Loucy (cell line): ENCODE measurements at regions not wholly inside any gene's neighbourhood (a gene's known extent, or its start where the extent isn't known, plus 50 kb on each side); places are given as distances from the start of the nearest gene placed in this dataset.

Experiments
- CTCF ChIP-seq: fragments of 200-600 bp; sonication (generic); conservative IDR thresholded peaks from 2 replicates; pipeline ENCODE4 v1.5.1; 2014; ENCODE audit warnings: mild to moderate bottlenecking, antibody characterized with exemption, low read length
- EZH2phosphoT487 ChIP-seq: fragments of 200-600 bp; IDR thresholded peaks from 2 replicates; pipeline ENCODE4 v1.6.1; 2018; ENCODE audit warnings: antibody characterized with exemption, mild to moderate bottlenecking, moderate library complexity, borderline replicate concordance

GRCh38 chr14:101704140-101704539 lies 57.4 kb upstream of the PPP2R5C start:
- TF ChIP-seq CTCF = no peak
- TF ChIP-seq EZH2phosphoT487 = no peak
